Stomach (tissue), 8 donors: ENCODE measurements at regions not wholly inside any gene's neighbourhood (a gene's known extent, or its start where the extent isn't known, plus 50 kb on each side); places are given as distances from the start of the nearest gene placed in this dataset.

Experiments
- DNase-seq, 2 donors: peaks; one replicate each; pipeline versions ENCODE4 v3.0.0 to v3.0.0-alpha.2; 2013 to 2019
- H3K27ac ChIP-seq, 5 donors: fragments of 200-600 bp in 4 of 5; sonication (generic) in 4 of 5; one replicate each; pipeline ENCODE4 v1.5.1; 2013 to 2019; ENCODE audit warnings: mild to moderate bottlenecking in 1 of 5, moderate library complexity in 1 of 5
- H3K27me3 ChIP-seq, 3 donors: fragments of 200-600 bp; sonication (generic); one replicate each; pipeline ENCODE4 v1.5.1; 2017 to 2019; ENCODE audit warnings: mixed run types in 1 of 3
- H3K36me3 ChIP-seq, 4 donors: fragments of 200-600 bp; sonication (generic); 1 replicate in 3 of 4; 2 replicates in 1 of 4; pipeline ENCODE4 v1.5.1; 2016 to 2019
- H3K4me1 ChIP-seq, 4 donors: fragments of 200-600 bp; sonication (generic); one replicate each; pipeline ENCODE4 v1.5.1; 2016 to 2019
- H3K4me3 ChIP-seq, 4 donors: fragments of 200-600 bp; sonication (generic) in 3 of 4; one replicate each; pipeline ENCODE4 v1.5.1; 2016 to 2019; ENCODE audit warnings: mild to moderate bottlenecking in 1 of 4
- H3K9me3 ChIP-seq, 4 donors: fragments of 200-600 bp; sonication (generic); one replicate each; pipeline ENCODE4 v1.5.1; 2016 to 2019
- EP300 ChIP-seq: sonication (generic); formaldehyde crosslinking; IDR thresholded peaks from one replicate; pipeline ENCODE4 v1.6.1; 2017; ENCODE audit warnings: antibody characterized with exemption
- POLR2A ChIP-seq, 4 donors: fragments of 450-650 bp; IDR thresholded peaks; one replicate each; pipeline ENCODE4 v1.6.1; 2016; ENCODE audit warnings: antibody characterized with exemption in 4 of 4, control low read depth in 2 of 4, mild to moderate bottlenecking in 1 of 4, moderate library complexity in 1 of 4
- POLR2AphosphoS5 ChIP-seq, 3 donors: sonication (generic); formaldehyde crosslinking; IDR thresholded peaks; one replicate each; pipeline ENCODE4 v1.6.1; 2016; ENCODE audit warnings: antibody characterized with exemption in 3 of 3
- WGBS, 5 donors: extraction: QIAGEN DNeasy Blood & Tissue Kit in 3 of 5; methylation state at CpG; one replicate each; pipeline versions ENCODE4 v1.1.5 to v1.1.7; 2013 to 2018; 5-methylcytosine and 5-hydroxymethylcytosine counted together
- intact Hi-C: fragments of 100-400 bp; cut with DNase I; formaldehyde crosslinking; loops from one replicate; pipeline ENCODE4 v1.15.1; 2023; ENCODE audit warnings: low total_unique reads
- TF ChIP-seq, protein P1 (sequence below), 7 experiments: fragments of 450-650 bp in 4 of 7; fragments of 200-600 bp in 3 of 7; sonication (generic) in 3 of 7; IDR thresholded peaks; one replicate each; pipeline ENCODE4 v1.5.1; 2016 to 2019; ENCODE audit warnings: antibody characterized with exemption in 7 of 7, control low read depth in 2 of 7, mild to moderate bottlenecking in 1 of 7
- donor health status: healthy with polysubstance abuse.
- donor health status: Bipolar disorder and iron deficiency.
- donor health status: healthy.

DNA sequence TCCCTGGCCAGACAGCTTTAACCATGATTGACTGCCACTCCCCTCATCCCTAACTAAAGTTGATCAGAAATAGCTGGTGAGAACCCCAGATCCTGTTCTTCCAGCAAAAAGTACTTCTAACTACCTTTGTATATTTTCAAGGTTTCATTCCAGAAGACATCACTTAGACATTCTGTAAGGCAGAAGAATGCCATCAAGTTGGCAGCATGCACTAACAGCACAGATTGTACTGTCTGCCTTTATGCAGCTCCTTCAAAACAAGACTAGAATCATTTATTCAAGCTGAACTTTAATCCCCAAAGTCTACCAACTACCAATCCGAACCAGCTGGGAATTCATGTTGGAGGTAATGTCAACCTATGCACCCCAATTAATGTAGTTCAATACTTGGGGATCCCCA lies 167.6 kb upstream of the KLHL1 start:
- Histone ChIP-seq H3K27ac (no peak overlapping the region), H3K4me1 (no peaks in the 10 kb centered on the region), H3K4me3 (no peak overlapping the region), H3K36me3 (no peaks in the 10 kb centered on the region), H3K27me3 (no peaks in the 10 kb centered on the region), H3K9me3 (no peaks in the 10 kb centered on the region)
- no peak for DNase-seq
- WGBS, 5 donors: 63 to 84% (median 71%) methylated on average over 1 of the region's 1 CpG
- intact Hi-C loops: no loop called here
- TF ChIP-seq POLR2A (IDR thresholded peaks at IDR 0.05) (no peak), EP300 (no peak), POLR2AphosphoS5 (IDR thresholded peaks at IDR 0.05) (no peak)
- TF ChIP-seq, protein P1, sequence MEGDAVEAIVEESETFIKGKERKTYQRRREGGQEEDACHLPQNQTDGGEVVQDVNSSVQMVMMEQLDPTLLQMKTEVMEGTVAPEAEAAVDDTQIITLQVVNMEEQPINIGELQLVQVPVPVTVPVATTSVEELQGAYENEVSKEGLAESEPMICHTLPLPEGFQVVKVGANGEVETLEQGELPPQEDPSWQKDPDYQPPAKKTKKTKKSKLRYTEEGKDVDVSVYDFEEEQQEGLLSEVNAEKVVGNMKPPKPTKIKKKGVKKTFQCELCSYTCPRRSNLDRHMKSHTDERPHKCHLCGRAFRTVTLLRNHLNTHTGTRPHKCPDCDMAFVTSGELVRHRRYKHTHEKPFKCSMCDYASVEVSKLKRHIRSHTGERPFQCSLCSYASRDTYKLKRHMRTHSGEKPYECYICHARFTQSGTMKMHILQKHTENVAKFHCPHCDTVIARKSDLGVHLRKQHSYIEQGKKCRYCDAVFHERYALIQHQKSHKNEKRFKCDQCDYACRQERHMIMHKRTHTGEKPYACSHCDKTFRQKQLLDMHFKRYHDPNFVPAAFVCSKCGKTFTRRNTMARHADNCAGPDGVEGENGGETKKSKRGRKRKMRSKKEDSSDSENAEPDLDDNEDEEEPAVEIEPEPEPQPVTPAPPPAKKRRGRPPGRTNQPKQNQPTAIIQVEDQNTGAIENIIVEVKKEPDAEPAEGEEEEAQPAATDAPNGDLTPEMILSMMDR (IDR thresholded peaks at IDR 0.05): no peak

DNA sequence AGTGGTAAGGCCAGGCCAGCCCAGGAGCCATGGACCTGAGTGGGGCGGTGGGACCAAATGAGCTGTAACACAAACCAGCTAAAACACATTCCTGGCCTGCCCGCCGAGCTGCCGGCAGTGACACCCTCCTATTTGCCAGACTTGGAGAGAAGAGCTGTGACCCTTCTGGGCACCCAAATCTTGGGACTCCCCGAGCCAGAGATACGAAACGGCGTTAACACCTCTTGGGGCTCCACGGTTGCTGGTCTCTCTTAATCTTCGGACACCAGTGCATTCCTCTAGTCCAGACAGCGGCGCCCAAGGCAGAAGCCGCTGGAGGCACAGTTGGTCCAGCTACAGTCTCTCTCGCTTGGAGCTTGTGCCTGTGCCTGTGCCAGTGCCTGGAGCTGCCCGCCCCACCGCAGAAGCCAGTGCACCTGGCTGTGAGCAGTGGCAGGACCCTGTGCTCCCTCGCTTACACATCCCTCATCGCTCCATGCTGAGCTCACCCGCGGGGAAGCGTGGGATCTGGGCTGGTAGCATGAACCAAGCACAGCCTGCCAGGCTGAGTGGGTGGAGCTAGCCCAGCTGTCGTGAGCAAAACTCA lies 147.2 kb upstream of the KLHL1 start:
- H3K4me3 ChIP-seq: no peak overlapping the region
- intact Hi-C loops: no loop called here
- no peaks in the 10 kb centered on the region for H3K36me3 ChIP-seq
- H3K27ac ChIP-seq: no peak overlapping the region
- peaks cover 0 to 6% (median 0%) of the 10 kb centered on the region in 4 donors for H3K9me3 ChIP-seq
- H3K27me3 ChIP-seq: no peaks in the 10 kb centered on the region
- TF ChIP-seq POLR2AphosphoS5 (IDR thresholded peaks at IDR 0.05) (no peak), EP300 (no peak)
- TF ChIP-seq, protein P1 (IDR thresholded peaks at IDR 0.05): no peak
- WGBS, 5 donors: 93 to 97% (median 94%) methylated on average over 19 to 22 of the region's 22 CpGs
- H3K4me1 ChIP-seq: no peaks in the 10 kb centered on the region
- DNase-seq: no peak

- no peak overlapping the region for H3K4me3 ChIP-seq
- peaks cover 0 to 15% (median 4%) of the 10 kb centered on the region in 4 donors for H3K9me3 ChIP-seq
- TF ChIP-seq POLR2A (IDR thresholded peaks at IDR 0.05): no peak
- no peak for TF ChIP-seq POLR2AphosphoS5 (IDR thresholded peaks at IDR 0.05)
- TF ChIP-seq EP300: no peak
- TF ChIP-seq, protein P1 (IDR thresholded peaks at IDR 0.05): no peak
- no peaks in the 10 kb centered on the region for H3K36me3 ChIP-seq
- 6 to 14% (median 8%) methylated on average over 1 of the region's 1 CpG for WGBS, 5 donors
- intact Hi-C loops: no loop called here
- H3K27ac ChIP-seq: no peak overlapping the region
- no peaks in the 10 kb centered on the region for H3K4me1 ChIP-seq
- peak in 1 of 2 donors; percentile 47 for DNase-seq
- no peaks in the 10 kb centered on the region for H3K27me3 ChIP-seq
Observed at GRCh38 chr13:70253834-70254233, 145.6 kb upstream of the KLHL1 start.

- no peak overlapping the region for H3K4me3 ChIP-seq
- DNase-seq: no peak
- no peaks in the 10 kb centered on the region for H3K36me3 ChIP-seq
- H3K9me3 ChIP-seq: peaks cover 0 to 15% (median 4%) of the 10 kb centered on the region in 4 donors
- intact Hi-C loops: no loop called here
- TF ChIP-seq EP300: no peak
- TF ChIP-seq POLR2A (IDR thresholded peaks at IDR 0.05): no peak
- TF ChIP-seq, protein P1 (IDR thresholded peaks at IDR 0.05): no peak
- no peak for TF ChIP-seq POLR2AphosphoS5 (IDR thresholded peaks at IDR 0.05)
- no peak overlapping the region for H3K27ac ChIP-seq
- H3K27me3 ChIP-seq: no peaks in the 10 kb centered on the region
- WGBS, 5 donors: 20 to 44% (median 25%) methylated on average over 2 of the region's 2 CpGs
- H3K4me1 ChIP-seq: no peaks in the 10 kb centered on the region
Observed at GRCh38 chr13:70253411-70253810, 145.2 kb upstream of the KLHL1 start.
